IMR-90 (cell line): ENCODE measurements at regions not wholly inside any gene's neighbourhood (a gene's known extent, or its start where the extent isn't known, plus 50 kb on each side); places are given as distances from the start of the nearest gene placed in this dataset.

Experiments used
- ATAC-seq: fragments of 200-7000 bp; cut with Tn5 transposase; 2 replicates; pipeline ENCODE4 v1.9.1; 2020; ENCODE audit warnings: low read depth, mild to moderate bottlenecking, moderate library complexity
- BruUV-seq: library from RNA; stranded (reverse); fragments of 400-500 nt; replicated peaks from 2 replicates; lab custom pipeline; 2021; lab: Mats Ljungman, UMichigan
- CTCF ChIA-PET: fragments of 300-600 bp; formaldehyde crosslinking; extraction: SDS; loops from one replicate; lab custom pipeline; 2021; ENCODE audit warnings: antibody characterized with exemption; lab: Yijun Ruan, JAX
- POLR2A ChIA-PET: fragments of 300-600 bp; sonication (Branson Sonifier 250); formaldehyde crosslinking; loops from one replicate; lab custom pipeline; 2022; ENCODE audit warnings: antibody characterized with exemption; ENCODE audit not compliant: unreplicated experiment; lab: Charles Lee
- DNase-seq: peaks from one replicate; pipeline ENCODE4 v3.0.0; 2013
- H2AFZ ChIP-seq: replicated peaks from 2 replicates; pipeline ENCODE3; 2013; ENCODE audit warnings: low read length, mild to moderate bottlenecking; ENCODE audit not compliant: poor library complexity
- H2AK5ac ChIP-seq: 2 replicates; pipeline ENCODE4 v1.6.1; 2013; ENCODE audit warnings: low read depth, low read length, inconsistent platforms
- H2AK9ac ChIP-seq: replicated peaks from 2 replicates; pipeline ENCODE3; 2013; ENCODE audit warnings: mild to moderate bottlenecking, low read depth, low read length, moderate library complexity; ENCODE audit not compliant: poor library complexity
- H2BK120ac ChIP-seq: 2 replicates; pipeline ENCODE4 v1.6.1; 2013; ENCODE audit warnings: low read depth, low read length, inconsistent platforms
- H2BK15ac ChIP-seq: 3 replicates; pipeline ENCODE4 v1.6.1; 2013; ENCODE audit warnings: low read depth, low read length, inconsistent platforms
- H2BK20ac ChIP-seq: 2 replicates; pipeline ENCODE4 v1.6.1; 2013; ENCODE audit warnings: low read depth, mild to moderate bottlenecking, inconsistent platforms, low read length, moderate library complexity
- H2BK5ac ChIP-seq: 2 replicates; pipeline ENCODE4 v1.6.1; 2013; ENCODE audit warnings: mild to moderate bottlenecking, low read depth, low read length, inconsistent platforms; ENCODE audit not compliant: poor library complexity, severe bottlenecking
- H3K14ac ChIP-seq: replicated peaks from 2 replicates; pipeline ENCODE4 v1.6.1; 2013; ENCODE audit warnings: low read depth, low read length, inconsistent platforms
- H3K18ac ChIP-seq: 2 replicates; pipeline ENCODE4 v1.6.1; 2013; ENCODE audit warnings: low read depth, low read length, control low read depth
- H3K23ac ChIP-seq: 2 replicates; pipeline ENCODE4 v1.6.1; 2013; ENCODE audit warnings: low read depth, low read length, inconsistent platforms
- H3K27ac ChIP-seq: 2 replicates; pipeline ENCODE4 v1.5.1; 2013; ENCODE audit warnings: mild to moderate bottlenecking, control low read depth, low read length; ENCODE audit not compliant: insufficient read depth
- H3K27me3 ChIP-seq: 2 replicates; pipeline ENCODE4 v1.6.1; 2013; ENCODE audit warnings: low read length; ENCODE audit not compliant: control insufficient read depth, insufficient read depth
- H3K36me3 ChIP-seq: 2 replicates; pipeline ENCODE4 v1.6.1; 2013; ENCODE audit warnings: low read length, mixed read lengths; ENCODE audit not compliant: control insufficient read depth, insufficient read depth
- H3K4ac ChIP-seq: 2 replicates; pipeline ENCODE4 v1.6.1; 2013; ENCODE audit warnings: low read depth, low read length, inconsistent platforms
- H3K4me1 ChIP-seq: 2 replicates; pipeline ENCODE4 v1.6.1; 2013; ENCODE audit warnings: low read length, mixed read lengths; ENCODE audit not compliant: control insufficient read depth, insufficient read depth
- H3K4me2 ChIP-seq: 2 replicates; pipeline ENCODE4 v1.6.1; 2013; ENCODE audit warnings: low read depth, mild to moderate bottlenecking, control low read depth, low read length, moderate library complexity
- H3K4me3 ChIP-seq: 2 replicates; pipeline ENCODE4 v1.5.1; 2013; ENCODE audit warnings: low read depth, mild to moderate bottlenecking, control low read depth, low read length, moderate library complexity; ENCODE audit not compliant: insufficient read depth
- H3K56ac ChIP-seq: 2 replicates; pipeline ENCODE4 v1.6.1; 2013; ENCODE audit warnings: low read length, inconsistent platforms; ENCODE audit not compliant: insufficient read depth; ENCODE audit errors: extremely low read depth
- H3K79me1 ChIP-seq, 2 experiments: 2 replicates each; pipeline ENCODE4 v1.6.1; 2013; ENCODE audit warnings: low read length in 2 of 2, inconsistent platforms in 1 of 2, low read depth in 1 of 2
- H3K9ac ChIP-seq: 2 replicates; pipeline ENCODE4 v1.6.1; 2013; ENCODE audit warnings: low read depth, low read length, control low read depth
- H3K9me1 ChIP-seq: 2 replicates; pipeline ENCODE4 v1.6.1; 2013; ENCODE audit warnings: low read length, inconsistent platforms; ENCODE audit not compliant: insufficient read depth
- H3K9me3 ChIP-seq: 2 replicates; pipeline ENCODE4 v1.6.1; 2013; ENCODE audit warnings: low read length; ENCODE audit not compliant: control insufficient read depth, insufficient read depth
- H4K20me1 ChIP-seq: 2 replicates; pipeline ENCODE4 v1.6.1; 2013; ENCODE audit warnings: low read length, inconsistent platforms; ENCODE audit not compliant: insufficient read depth
- H4K5ac ChIP-seq: 2 replicates; pipeline ENCODE4 v1.6.1; 2013; ENCODE audit warnings: mild to moderate bottlenecking, low read depth, low read length, control low read depth
- H4K8ac ChIP-seq, 2 experiments: 2 replicates each; pipeline ENCODE4 v1.6.1; 2013; ENCODE audit warnings: low read depth in 2 of 2, low read length in 2 of 2, control low read depth in 1 of 2, inconsistent platforms in 1 of 2
- H4K91ac ChIP-seq: 2 replicates; pipeline ENCODE4 v1.6.1; 2013; ENCODE audit warnings: low read depth, low read length, inconsistent platforms; ENCODE audit not compliant: insufficient read depth
- BHLHE40 ChIP-seq: fragments of 150-350 bp; IDR thresholded peaks from 2 replicates; pipeline ENCODE4 v1.6.1; 2016; ENCODE audit warnings: mild to moderate bottlenecking, low read depth, low read length
- CHD1 ChIP-seq: IDR thresholded peaks from 2 replicates; pipeline ENCODE4 v1.6.1; 2012; ENCODE audit warnings: low read depth, low read length, improper control_type of control experiment
- FOS ChIP-seq: fragments of 150-350 bp; IDR thresholded peaks from 2 replicates; pipeline ENCODE4 v1.6.1; 2016; ENCODE audit warnings: low read depth, low read length
- MAZ ChIP-seq: IDR thresholded peaks from 2 replicates; pipeline ENCODE4 v1.6.1; 2012; ENCODE audit warnings: low read depth, mild to moderate bottlenecking, low read length, improper control_type of control experiment, moderate library complexity, borderline replicate concordance
- MXI1 ChIP-seq: IDR thresholded peaks from 2 replicates; pipeline ENCODE4 v1.6.1; 2012; ENCODE audit warnings: low read depth, mild to moderate bottlenecking, low read length, moderate library complexity, borderline replicate concordance
- NFE2L2 ChIP-seq: fragments of 150-350 bp; IDR thresholded peaks from 2 replicates; pipeline ENCODE4 v1.6.1; 2016; ENCODE audit warnings: low read depth, mild to moderate bottlenecking, low read length
- POLR2A ChIP-seq: IDR thresholded peaks from 2 replicates; pipeline ENCODE4 v1.6.1; 2012; ENCODE audit warnings: mild to moderate bottlenecking, low read depth, low read length
- RAD21 ChIP-seq: IDR thresholded peaks from 2 replicates; pipeline ENCODE4 v1.6.1; 2012; ENCODE audit warnings: low read length, improper control_type of control experiment
- RCOR1 ChIP-seq: IDR thresholded peaks from 2 replicates; pipeline ENCODE4 v1.6.1; 2012; ENCODE audit warnings: mild to moderate bottlenecking, low read length, improper control_type of control experiment; ENCODE audit not compliant: insufficient replicate concordance
- RFX5 ChIP-seq: IDR thresholded peaks from 2 replicates; pipeline ENCODE4 v1.8.0; 2012; ENCODE audit warnings: low read depth, mild to moderate bottlenecking, low read length, moderate library complexity
- SMC3 ChIP-seq: fragments of 150-350 bp; IDR thresholded peaks from 2 replicates; pipeline ENCODE4 v1.6.1; 2016; ENCODE audit warnings: low read depth, mild to moderate bottlenecking, antibody characterized with exemption, low read length, moderate library complexity
- WGBS, 2 experiments: methylation state at CpG; one replicate each; pipeline versions ENCODE4 v1.1.5 to v1.1.7; 2013; ENCODE audit warnings: missing lambda C conversion rate in 2 of 2; ENCODE audit not compliant: insufficient read length in 1 of 2; ENCODE audit errors: extremely low coverage in 2 of 2; 5-methylcytosine and 5-hydroxymethylcytosine counted together
- dilution Hi-C: fragments of 300-500 bp; cut with HindIII; formaldehyde crosslinking; loops from one replicate; pipeline ENCODE4 v1.14.3; 2018; ENCODE audit warnings: low sequenced_read_pairs; ENCODE audit not compliant: unreplicated experiment
- in situ Hi-C: fragments of 300-500 bp; cut with MboI; formaldehyde crosslinking; loops from 3 replicates; pipeline ENCODE4 v1.14.3; 2019; ENCODE audit warnings: low sequenced_read_pairs, inconsistent platforms, mixed read lengths
- intact Hi-C: fragments of 100-400 bp; cut with micrococcal nuclease; formaldehyde crosslinking; loops from 2 replicates; pipeline ENCODE4 v1.10.0; 2022
- TF ChIP-seq, protein P1 (sequence below): fragments of 150-350 bp; IDR thresholded peaks from 2 replicates; pipeline ENCODE4 v1.6.1; 2016; ENCODE audit warnings: low read depth, mild to moderate bottlenecking, low read length, moderate library complexity, borderline replicate concordance

DNA sequence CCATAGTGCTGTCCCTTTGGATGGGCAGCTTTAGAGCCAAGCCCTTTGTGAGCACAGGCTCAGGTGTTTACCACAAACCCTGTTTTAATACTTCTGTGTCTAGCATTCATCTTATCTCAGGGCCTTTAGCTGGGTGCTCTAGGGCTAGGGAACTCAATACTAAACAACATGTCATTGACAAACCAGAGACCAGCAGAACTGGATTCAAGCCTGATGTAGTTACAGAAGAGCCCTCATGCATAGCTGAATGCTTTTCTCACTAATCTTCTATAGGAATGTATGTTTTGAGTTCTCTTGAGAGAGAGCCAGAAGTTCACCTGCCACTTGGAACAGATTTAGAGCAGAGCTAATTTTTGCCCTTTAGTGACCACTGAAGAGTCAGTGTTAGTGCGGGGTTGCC is 142.6 kb downstream of the DCK start:
- H4K8ac ChIP-seq = no peak overlapping the region
- no peak overlapping the region for H2BK20ac ChIP-seq
- ChIA-PET POLR2A (no interaction called here), CTCF (no interaction called here)
- H3K9me1 ChIP-seq = peaks cover 3% of the 10 kb centered on the region
- H4K91ac ChIP-seq = no peak overlapping the region
- no peak overlapping the region for H3K18ac ChIP-seq
- H3K4ac ChIP-seq = no peak overlapping the region
- H3K23ac ChIP-seq = no peak overlapping the region
- H3K9ac ChIP-seq = no peak overlapping the region
- WGBS, 2 experiments = no CpG with 5 or more reads among the region's 1 CpG
- H3K9me3 ChIP-seq = no peaks in the 10 kb centered on the region
- no peaks in the 10 kb centered on the region for H3K36me3 ChIP-seq
- in situ Hi-C loops = loop anchor here (25.0 kb wide), 1 partner anchor 576 kb away; no protein-coding TSS in a partner anchor
- dilution Hi-C loops = no loop called here
- H4K5ac ChIP-seq = no peak overlapping the region
- no peak overlapping the region for H2AK5ac ChIP-seq
- H3K14ac ChIP-seq = no peak overlapping the region
- intact Hi-C loops = no loop called here
- H3K79me1 ChIP-seq = peaks cover 0 to 5% of the 10 kb centered on the region in 2 experiments; a peak in 2 of 4 replicates
- H2AK9ac ChIP-seq = no peak overlapping the region
- H2BK15ac ChIP-seq = no peak overlapping the region
- no peak overlapping the region for H3K27ac ChIP-seq
- H3K56ac ChIP-seq = no peak overlapping the region
- H2BK5ac ChIP-seq = no peak overlapping the region
- TF ChIP-seq FOS = no peak
- TF ChIP-seq RCOR1 = no peak
- no peak for TF ChIP-seq BHLHE40
- no peak for TF ChIP-seq CHD1
- no peak for TF ChIP-seq NFE2L2
- no peak for TF ChIP-seq RAD21
- TF ChIP-seq MXI1 = no peak
- TF ChIP-seq MAZ = no peak
- no peak for TF ChIP-seq POLR2A
- no peak for TF ChIP-seq SMC3
- TF ChIP-seq, protein P1, sequence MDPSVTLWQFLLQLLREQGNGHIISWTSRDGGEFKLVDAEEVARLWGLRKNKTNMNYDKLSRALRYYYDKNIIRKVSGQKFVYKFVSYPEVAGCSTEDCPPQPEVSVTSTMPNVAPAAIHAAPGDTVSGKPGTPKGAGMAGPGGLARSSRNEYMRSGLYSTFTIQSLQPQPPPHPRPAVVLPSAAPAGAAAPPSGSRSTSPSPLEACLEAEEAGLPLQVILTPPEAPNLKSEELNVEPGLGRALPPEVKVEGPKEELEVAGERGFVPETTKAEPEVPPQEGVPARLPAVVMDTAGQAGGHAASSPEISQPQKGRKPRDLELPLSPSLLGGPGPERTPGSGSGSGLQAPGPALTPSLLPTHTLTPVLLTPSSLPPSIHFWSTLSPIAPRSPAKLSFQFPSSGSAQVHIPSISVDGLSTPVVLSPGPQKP = no peak
- TF ChIP-seq RFX5 = no peak
- H3K27me3 ChIP-seq = no peaks in the 10 kb centered on the region
- ATAC-seq (no peak), DNase-seq (no peak)
- no peak overlapping the region for H2BK120ac ChIP-seq
- BruUV-seq = no TSS peak
- H3K4me2 ChIP-seq = no peak overlapping the region
- peaks cover 8% of the 10 kb centered on the region for H3K4me1 ChIP-seq
- H3K4me3 ChIP-seq = no peak overlapping the region
- H2AFZ ChIP-seq = no peak overlapping the region
- no peaks in the 10 kb centered on the region for H4K20me1 ChIP-seq
